Kidney (tissue), 13 donors: ENCODE measurements at regions not wholly inside any gene's neighbourhood (a gene's known extent, or its start where the extent isn't known, plus 50 kb on each side); places are given as distances from the start of the nearest gene placed in this dataset.

Experiments
- DNase-seq, 5 donors: peaks; one replicate each; pipeline ENCODE4 v3.0.0-alpha.2; 2013 to 2020
- FAIRE-seq: peaks from 2 replicates; lab custom pipeline; 2012; peaks lifted over from hg19 to GRCh38; lab: Jason Lieb, UNC
- H3K27ac ChIP-seq, 2 donors: one replicate each; pipeline ENCODE4 v1.7.0; 2013; ENCODE audit warnings: low read depth in 2 of 2, low read length in 2 of 2, inconsistent platforms in 1 of 2
- H3K27me3 ChIP-seq: one replicate; pipeline ENCODE4 v1.7.1; 2013; ENCODE audit warnings: low read length, inconsistent platforms; ENCODE audit not compliant: control insufficient read depth, insufficient read depth
- H3K36me3 ChIP-seq, 3 donors: one replicate each; pipeline versions ENCODE4 v1.7.0 to v1.7.1; 2013; ENCODE audit warnings: low read length in 3 of 3, control low read depth in 1 of 3, inconsistent platforms in 1 of 3; ENCODE audit not compliant: insufficient read depth in 3 of 3, control insufficient read depth in 2 of 3
- H3K4me1 ChIP-seq, 3 donors: one replicate each; pipeline versions ENCODE4 v1.7.0 to v1.7.1; 2013; ENCODE audit warnings: low read length in 3 of 3, inconsistent platforms in 1 of 3, low read depth in 1 of 3; ENCODE audit not compliant: control insufficient read depth in 2 of 3, insufficient read depth in 2 of 3
- H3K4me3 ChIP-seq, 3 donors: one replicate each; pipeline versions ENCODE4 v1.7.0 to v1.8.1; 2013; ENCODE audit warnings: low read length in 3 of 3, control low read depth in 1 of 3, inconsistent platforms in 1 of 3
- H3K9ac ChIP-seq, 3 donors: one replicate each; pipeline versions ENCODE4 v1.7.0 to v1.7.1; 2013; ENCODE audit warnings: low read length in 3 of 3, control low read depth in 1 of 3, inconsistent platforms in 1 of 3
- H3K9me3 ChIP-seq, 3 donors: one replicate each; pipeline versions ENCODE4 v1.7.0 to v1.7.1; 2013; ENCODE audit warnings: low read length in 3 of 3, control low read depth in 1 of 3, inconsistent platforms in 1 of 3; ENCODE audit not compliant: control insufficient read depth in 2 of 3, insufficient read depth in 1 of 3
- intact Hi-C: fragments of 100-400 bp; cut with DNase I; formaldehyde crosslinking; loops from one replicate; pipeline ENCODE4 v1.11.1; 2022
- TF ChIP-seq, protein P1 (sequence below): IDR thresholded peaks from 3 replicates; pipeline ENCODE4 v1.5.1; 2012; ENCODE audit warnings: mild to moderate bottlenecking, moderate library complexity, borderline replicate concordance; ENCODE audit not compliant: insufficient read depth; ENCODE audit errors: extremely low read depth
- donor health status: control.
- donor health status: control.
- donor health status: control.
- donor health status: control.
- donor health status: control.
- donor health status: DM: yes; HTN: yes; CAD: no.
- donor health status: Normal renal cell carcinoma (clear cell type).

- TF ChIP-seq, protein P1, sequence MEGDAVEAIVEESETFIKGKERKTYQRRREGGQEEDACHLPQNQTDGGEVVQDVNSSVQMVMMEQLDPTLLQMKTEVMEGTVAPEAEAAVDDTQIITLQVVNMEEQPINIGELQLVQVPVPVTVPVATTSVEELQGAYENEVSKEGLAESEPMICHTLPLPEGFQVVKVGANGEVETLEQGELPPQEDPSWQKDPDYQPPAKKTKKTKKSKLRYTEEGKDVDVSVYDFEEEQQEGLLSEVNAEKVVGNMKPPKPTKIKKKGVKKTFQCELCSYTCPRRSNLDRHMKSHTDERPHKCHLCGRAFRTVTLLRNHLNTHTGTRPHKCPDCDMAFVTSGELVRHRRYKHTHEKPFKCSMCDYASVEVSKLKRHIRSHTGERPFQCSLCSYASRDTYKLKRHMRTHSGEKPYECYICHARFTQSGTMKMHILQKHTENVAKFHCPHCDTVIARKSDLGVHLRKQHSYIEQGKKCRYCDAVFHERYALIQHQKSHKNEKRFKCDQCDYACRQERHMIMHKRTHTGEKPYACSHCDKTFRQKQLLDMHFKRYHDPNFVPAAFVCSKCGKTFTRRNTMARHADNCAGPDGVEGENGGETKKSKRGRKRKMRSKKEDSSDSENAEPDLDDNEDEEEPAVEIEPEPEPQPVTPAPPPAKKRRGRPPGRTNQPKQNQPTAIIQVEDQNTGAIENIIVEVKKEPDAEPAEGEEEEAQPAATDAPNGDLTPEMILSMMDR = no peak
- Histone ChIP-seq H3K36me3 (no peaks in the 10 kb centered on the region), H3K9me3 (peaks cover 0 to under 1% (median 0%) of the 10 kb centered on the region in 3 donors), H3K27ac (no peak overlapping the region), H3K4me1 (no peaks in the 10 kb centered on the region), H3K4me3 (no peak overlapping the region), H3K9ac (no peak overlapping the region), H3K27me3 (no peaks in the 10 kb centered on the region)
- intact Hi-C loops = no loop called here
- FAIRE-seq (no peak), DNase-seq (no peak)
Observed at GRCh38 chr22:48256041-48256739, 1493.7 kb downstream of the TBC1D22A start.

DNA sequence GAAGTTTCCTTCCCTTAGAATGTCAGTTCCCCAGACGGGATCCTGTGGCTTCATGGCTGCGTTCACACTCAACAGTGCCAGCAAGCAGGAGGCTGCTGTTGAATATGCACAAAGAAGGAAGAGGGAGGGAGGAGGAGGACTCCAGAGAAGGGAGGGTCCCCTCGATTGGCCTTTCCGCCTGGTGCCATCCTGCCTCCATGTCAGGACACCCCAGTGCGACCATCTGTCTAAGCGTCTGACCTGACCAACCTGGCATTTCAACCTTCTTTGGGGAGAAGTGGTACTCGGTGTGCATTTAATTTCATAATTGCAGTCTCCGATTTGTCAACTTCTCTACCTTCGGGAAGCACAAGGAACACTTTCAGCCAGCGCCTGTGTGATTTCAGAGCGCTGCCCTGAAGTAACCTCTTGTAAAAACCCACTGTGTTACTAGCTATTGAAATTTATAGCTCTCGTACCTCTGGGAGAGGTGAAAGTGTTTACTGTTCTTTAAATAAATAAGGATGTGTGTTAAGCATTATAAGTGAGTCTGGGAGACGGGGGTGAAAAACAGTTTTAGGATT is 1491.9 kb downstream of the TBC1D22A start:
- DNase-seq = peak in 3 of 5 donors; percentile 41 to 66 (median 62)
- intact Hi-C loops = no loop called here

GRCh38 chr22:48253573-48253972 is 1491.1 kb downstream of the TBC1D22A start:
- Histone ChIP-seq H3K9me3 (no peaks in the 10 kb centered on the region), H3K4me1 (no peaks in the 10 kb centered on the region), H3K4me3 (no peak overlapping the region), H3K27me3 (peaks cover 3% of the 10 kb centered on the region), H3K27ac (no peak overlapping the region), H3K36me3 (no peaks in the 10 kb centered on the region), H3K9ac (no peak overlapping the region)
- TF ChIP-seq, protein P1 = no peak
- intact Hi-C loops = no loop called here
- DNase-seq (no peak), FAIRE-seq (no peak)

More for the DNA sequence above, 1491.9 kb downstream of the TBC1D22A start:
- Histone ChIP-seq H3K9me3 (no peaks in the 10 kb centered on the region), H3K27me3 (peaks cover 3% of the 10 kb centered on the region), H3K36me3 (no peaks in the 10 kb centered on the region), H3K4me3 (peak overlapping the region in 1 of 3 donors; percentile 33), H3K4me1 (no peaks in the 10 kb centered on the region), H3K9ac (no peak overlapping the region), H3K27ac (no peak overlapping the region)
- TF ChIP-seq, protein P1 = no peak
- no peak for FAIRE-seq
